ENCODE measurements at regions not wholly inside any gene's neighbourhood (a gene's known extent, or its start where the extent isn't known, plus 50 kb on each side); places are given as distances from the start of the nearest gene placed in this dataset.
A peak's percentile ranks its signal among the peaks of the same experiment; 100 is the strongest.

GRCh38 chr1:112285316-112285715 is 110.7 kb upstream of the CTTNBP2NL start:
- TF ChIP-seq, protein P1, sequence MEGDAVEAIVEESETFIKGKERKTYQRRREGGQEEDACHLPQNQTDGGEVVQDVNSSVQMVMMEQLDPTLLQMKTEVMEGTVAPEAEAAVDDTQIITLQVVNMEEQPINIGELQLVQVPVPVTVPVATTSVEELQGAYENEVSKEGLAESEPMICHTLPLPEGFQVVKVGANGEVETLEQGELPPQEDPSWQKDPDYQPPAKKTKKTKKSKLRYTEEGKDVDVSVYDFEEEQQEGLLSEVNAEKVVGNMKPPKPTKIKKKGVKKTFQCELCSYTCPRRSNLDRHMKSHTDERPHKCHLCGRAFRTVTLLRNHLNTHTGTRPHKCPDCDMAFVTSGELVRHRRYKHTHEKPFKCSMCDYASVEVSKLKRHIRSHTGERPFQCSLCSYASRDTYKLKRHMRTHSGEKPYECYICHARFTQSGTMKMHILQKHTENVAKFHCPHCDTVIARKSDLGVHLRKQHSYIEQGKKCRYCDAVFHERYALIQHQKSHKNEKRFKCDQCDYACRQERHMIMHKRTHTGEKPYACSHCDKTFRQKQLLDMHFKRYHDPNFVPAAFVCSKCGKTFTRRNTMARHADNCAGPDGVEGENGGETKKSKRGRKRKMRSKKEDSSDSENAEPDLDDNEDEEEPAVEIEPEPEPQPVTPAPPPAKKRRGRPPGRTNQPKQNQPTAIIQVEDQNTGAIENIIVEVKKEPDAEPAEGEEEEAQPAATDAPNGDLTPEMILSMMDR (IDR thresholded peaks at IDR 0.05; ENCODE audit: extremely low read depth, insufficient read depth, missing control alignments), result no peak
- in situ Hi-C loops (cut with MboI; ENCODE audit: low pct_unique_long_range_greater_than_20kb, low sequenced_read_pairs, unreplicated experiment), result no loop called here
- DNase-seq (ENCODE audit: low spot score), result no peak

DNA sequence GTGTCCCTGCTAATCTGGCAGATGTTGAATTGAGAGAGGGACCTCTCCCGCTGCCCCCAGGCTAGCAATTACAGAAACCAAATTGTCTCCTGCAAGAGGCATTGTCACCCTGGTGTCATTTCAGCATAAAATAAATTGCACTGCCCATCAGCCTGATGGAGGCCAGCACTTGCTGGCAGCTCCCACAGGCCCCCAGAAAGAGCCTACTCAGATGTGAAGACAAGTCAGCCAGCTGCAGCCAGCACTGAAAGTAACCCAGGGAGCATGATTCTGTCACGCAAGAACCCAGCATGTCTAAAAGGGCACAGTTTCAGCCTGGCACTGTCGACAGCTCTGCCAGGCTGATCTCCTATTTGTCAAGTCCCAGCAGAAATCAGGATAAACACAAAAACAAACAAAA is 110.3 kb upstream of the CTTNBP2NL start:
- TF ChIP-seq, protein P1 (IDR thresholded peaks at IDR 0.05; ENCODE audit: extremely low read depth, insufficient read depth, missing control alignments), result no peak
- in situ Hi-C loops (cut with MboI; ENCODE audit: low pct_unique_long_range_greater_than_20kb, low sequenced_read_pairs, unreplicated experiment), result no loop called here
- DNase-seq (ENCODE audit: low spot score), result no peak

DNA sequence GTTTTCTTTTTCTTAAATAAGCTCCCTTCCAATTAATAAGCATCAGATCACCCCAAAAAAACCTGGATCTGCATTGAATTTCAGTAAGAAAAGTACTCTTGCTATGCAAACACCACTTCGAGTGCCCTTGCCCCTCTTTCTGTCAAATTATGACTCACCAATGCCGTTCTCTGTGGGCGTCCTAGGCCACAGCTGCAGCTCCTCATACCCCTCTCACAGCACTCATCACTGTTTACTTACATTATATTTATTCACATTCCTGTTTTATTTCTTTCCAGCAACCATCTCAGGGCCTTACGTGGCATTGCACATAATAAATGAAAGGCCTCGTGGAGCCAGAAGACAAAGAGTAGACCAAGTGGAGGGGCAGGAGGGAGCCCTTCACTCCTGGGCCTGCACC is 99.1 kb upstream of the CTTNBP2NL start:
- DNase-seq (ENCODE audit: low spot score), result no peak
- in situ Hi-C loops (cut with MboI; ENCODE audit: low pct_unique_long_range_greater_than_20kb, low sequenced_read_pairs, unreplicated experiment), result no loop called here
- TF ChIP-seq, protein P1 (IDR thresholded peaks at IDR 0.05; ENCODE audit: extremely low read depth, insufficient read depth, missing control alignments), result no peak

DNA sequence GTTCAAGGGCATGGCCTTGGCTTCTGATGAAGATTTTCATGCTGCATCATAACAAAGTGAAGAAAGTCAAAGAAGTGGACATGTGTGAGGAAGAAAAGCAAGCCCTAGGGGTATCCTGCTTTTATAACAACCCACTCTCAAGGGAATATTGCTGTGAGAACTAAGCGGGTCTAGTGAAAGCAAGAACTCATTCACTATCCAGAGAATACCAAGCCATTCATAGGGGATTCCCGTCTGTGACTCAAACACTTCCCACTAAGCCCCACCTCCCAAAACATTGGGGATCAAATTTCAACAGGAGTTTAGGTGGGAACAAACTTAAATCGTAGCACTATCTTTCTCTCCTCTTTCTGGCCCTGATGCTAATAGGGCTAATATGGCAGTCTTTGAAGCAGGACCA is 98.5 kb upstream of the CTTNBP2NL start:
- no peak for DNase-seq (ENCODE audit: low spot score)
- TF ChIP-seq, protein P1 (IDR thresholded peaks at IDR 0.05; ENCODE audit: extremely low read depth, insufficient read depth, missing control alignments), result no peak
- in situ Hi-C loops (cut with MboI; ENCODE audit: low pct_unique_long_range_greater_than_20kb, low sequenced_read_pairs, unreplicated experiment), result no loop called here

GRCh38 chr1:112298558-112298957 is 97.5 kb upstream of the CTTNBP2NL start:
- TF ChIP-seq, protein P1 (IDR thresholded peaks at IDR 0.05; ENCODE audit: extremely low read depth, insufficient read depth, missing control alignments), result peak; percentile 57
- DNase-seq (ENCODE audit: low spot score), result peak; percentile 23
- in situ Hi-C loops (cut with MboI; ENCODE audit: low pct_unique_long_range_greater_than_20kb, low sequenced_read_pairs, unreplicated experiment), result no loop called here

- no peak for DNase-seq (ENCODE audit: low spot score)
Measured at GRCh38 chr1:112304126-112304525, 91.9 kb upstream of the CTTNBP2NL start.

More at GRCh38 chr1:112304126-112304525, 91.9 kb upstream of the CTTNBP2NL start:
- in situ Hi-C loops (cut with MboI; ENCODE audit: low pct_unique_long_range_greater_than_20kb, low sequenced_read_pairs, unreplicated experiment), result no loop called here
- TF ChIP-seq, protein P1 (IDR thresholded peaks at IDR 0.05; ENCODE audit: extremely low read depth, insufficient read depth, missing control alignments), result no peak

Measured in GM13977 (cell line).